Lower leg skin (tissue), 3 donors: ENCODE measurements at regions not wholly inside any gene's neighbourhood (a gene's known extent, or its start where the extent isn't known, plus 50 kb on each side); places are given as distances from the start of the nearest gene placed in this dataset.

Experiments used
- CTCF ChIP-seq, 3 donors: fragments of 450-650 bp; IDR thresholded peaks; one replicate each; pipeline ENCODE4 v1.5.1; 2016; ENCODE audit warnings: antibody characterized with exemption in 3 of 3, mild to moderate bottlenecking in 3 of 3, moderate library complexity in 2 of 3
- POLR2A ChIP-seq, 2 donors: fragments of 450-650 bp; IDR thresholded peaks; one replicate each; pipeline ENCODE4 v1.6.1; 2016 to 2017; ENCODE audit warnings: antibody characterized with exemption in 2 of 2, mild to moderate bottlenecking in 1 of 2, moderate library complexity in 1 of 2

GRCh38 chr20:57884956-57885355 lies 175.1 kb upstream of the PMEPA1 start:
- TF ChIP-seq CTCF (IDR thresholded peaks at IDR 0.05) (no peak), POLR2A (IDR thresholded peaks at IDR 0.05) (no peak)
